IMR-90 (cell line): ENCODE measurements at regions not wholly inside any gene's neighbourhood (a gene's known extent, or its start where the extent isn't known, plus 50 kb on each side); places are given as distances from the start of the nearest gene placed in this dataset.

ENCODE experiments used
- ATAC-seq: fragments of 200-7000 bp; cut with Tn5 transposase; 2 replicates; pipeline ENCODE4 v1.9.1; 2020; ENCODE audit warnings: low read depth, mild to moderate bottlenecking, moderate library complexity
- BruUV-seq: library from RNA; stranded (reverse); fragments of 400-500 nt; replicated peaks from 2 replicates; lab custom pipeline; 2021; lab: Mats Ljungman, UMichigan
- CTCF ChIA-PET: fragments of 300-600 bp; formaldehyde crosslinking; extraction: SDS; loops from one replicate; lab custom pipeline; 2021; ENCODE audit warnings: antibody characterized with exemption; lab: Yijun Ruan, JAX
- POLR2A ChIA-PET: fragments of 300-600 bp; sonication (Branson Sonifier 250); formaldehyde crosslinking; loops from one replicate; lab custom pipeline; 2022; ENCODE audit warnings: antibody characterized with exemption; ENCODE audit not compliant: unreplicated experiment; lab: Charles Lee
- DNase-seq: peaks from one replicate; pipeline ENCODE4 v3.0.0; 2013
- H2AFZ ChIP-seq: replicated peaks from 2 replicates; pipeline ENCODE3; 2013; ENCODE audit warnings: low read length, mild to moderate bottlenecking; ENCODE audit not compliant: poor library complexity
- H2AK5ac ChIP-seq: 2 replicates; pipeline ENCODE4 v1.6.1; 2013; ENCODE audit warnings: low read depth, low read length, inconsistent platforms
- H2AK9ac ChIP-seq: replicated peaks from 2 replicates; pipeline ENCODE3; 2013; ENCODE audit warnings: mild to moderate bottlenecking, low read depth, low read length, moderate library complexity; ENCODE audit not compliant: poor library complexity
- H2BK120ac ChIP-seq: 2 replicates; pipeline ENCODE4 v1.6.1; 2013; ENCODE audit warnings: low read depth, low read length, inconsistent platforms
- H2BK15ac ChIP-seq: 3 replicates; pipeline ENCODE4 v1.6.1; 2013; ENCODE audit warnings: low read depth, low read length, inconsistent platforms
- H2BK20ac ChIP-seq: 2 replicates; pipeline ENCODE4 v1.6.1; 2013; ENCODE audit warnings: low read depth, mild to moderate bottlenecking, inconsistent platforms, low read length, moderate library complexity
- H2BK5ac ChIP-seq: 2 replicates; pipeline ENCODE4 v1.6.1; 2013; ENCODE audit warnings: mild to moderate bottlenecking, low read depth, low read length, inconsistent platforms; ENCODE audit not compliant: poor library complexity, severe bottlenecking
- H3K14ac ChIP-seq: replicated peaks from 2 replicates; pipeline ENCODE4 v1.6.1; 2013; ENCODE audit warnings: low read depth, low read length, inconsistent platforms
- H3K18ac ChIP-seq: 2 replicates; pipeline ENCODE4 v1.6.1; 2013; ENCODE audit warnings: low read depth, low read length, control low read depth
- H3K23ac ChIP-seq: 2 replicates; pipeline ENCODE4 v1.6.1; 2013; ENCODE audit warnings: low read depth, low read length, inconsistent platforms
- H3K27ac ChIP-seq: 2 replicates; pipeline ENCODE4 v1.5.1; 2013; ENCODE audit warnings: mild to moderate bottlenecking, control low read depth, low read length; ENCODE audit not compliant: insufficient read depth
- H3K27me3 ChIP-seq: 2 replicates; pipeline ENCODE4 v1.6.1; 2013; ENCODE audit warnings: low read length; ENCODE audit not compliant: control insufficient read depth, insufficient read depth
- H3K36me3 ChIP-seq: 2 replicates; pipeline ENCODE4 v1.6.1; 2013; ENCODE audit warnings: low read length, mixed read lengths; ENCODE audit not compliant: control insufficient read depth, insufficient read depth
- H3K4ac ChIP-seq: 2 replicates; pipeline ENCODE4 v1.6.1; 2013; ENCODE audit warnings: low read depth, low read length, inconsistent platforms
- H3K4me1 ChIP-seq: 2 replicates; pipeline ENCODE4 v1.6.1; 2013; ENCODE audit warnings: low read length, mixed read lengths; ENCODE audit not compliant: control insufficient read depth, insufficient read depth
- H3K4me2 ChIP-seq: 2 replicates; pipeline ENCODE4 v1.6.1; 2013; ENCODE audit warnings: low read depth, mild to moderate bottlenecking, control low read depth, low read length, moderate library complexity
- H3K4me3 ChIP-seq: 2 replicates; pipeline ENCODE4 v1.5.1; 2013; ENCODE audit warnings: low read depth, mild to moderate bottlenecking, control low read depth, low read length, moderate library complexity; ENCODE audit not compliant: insufficient read depth
- H3K56ac ChIP-seq: 2 replicates; pipeline ENCODE4 v1.6.1; 2013; ENCODE audit warnings: low read length, inconsistent platforms; ENCODE audit not compliant: insufficient read depth; ENCODE audit errors: extremely low read depth
- H3K79me1 ChIP-seq, 2 experiments: 2 replicates each; pipeline ENCODE4 v1.6.1; 2013; ENCODE audit warnings: low read length in 2 of 2, inconsistent platforms in 1 of 2, low read depth in 1 of 2
- H3K9ac ChIP-seq: 2 replicates; pipeline ENCODE4 v1.6.1; 2013; ENCODE audit warnings: low read depth, low read length, control low read depth
- H3K9me1 ChIP-seq: 2 replicates; pipeline ENCODE4 v1.6.1; 2013; ENCODE audit warnings: low read length, inconsistent platforms; ENCODE audit not compliant: insufficient read depth
- H3K9me3 ChIP-seq: 2 replicates; pipeline ENCODE4 v1.6.1; 2013; ENCODE audit warnings: low read length; ENCODE audit not compliant: control insufficient read depth, insufficient read depth
- H4K20me1 ChIP-seq: 2 replicates; pipeline ENCODE4 v1.6.1; 2013; ENCODE audit warnings: low read length, inconsistent platforms; ENCODE audit not compliant: insufficient read depth
- H4K5ac ChIP-seq: 2 replicates; pipeline ENCODE4 v1.6.1; 2013; ENCODE audit warnings: mild to moderate bottlenecking, low read depth, low read length, control low read depth
- H4K8ac ChIP-seq, 2 experiments: 2 replicates each; pipeline ENCODE4 v1.6.1; 2013; ENCODE audit warnings: low read depth in 2 of 2, low read length in 2 of 2, control low read depth in 1 of 2, inconsistent platforms in 1 of 2
- H4K91ac ChIP-seq: 2 replicates; pipeline ENCODE4 v1.6.1; 2013; ENCODE audit warnings: low read depth, low read length, inconsistent platforms; ENCODE audit not compliant: insufficient read depth
- BHLHE40 ChIP-seq: fragments of 150-350 bp; IDR thresholded peaks from 2 replicates; pipeline ENCODE4 v1.6.1; 2016; ENCODE audit warnings: mild to moderate bottlenecking, low read depth, low read length
- CEBPB ChIP-seq: IDR thresholded peaks from 2 replicates; pipeline ENCODE4 v1.6.1; 2012; ENCODE audit warnings: low read depth, low read length, improper control_type of control experiment
- CHD1 ChIP-seq: IDR thresholded peaks from 2 replicates; pipeline ENCODE4 v1.6.1; 2012; ENCODE audit warnings: low read depth, low read length, improper control_type of control experiment
- FOS ChIP-seq: fragments of 150-350 bp; IDR thresholded peaks from 2 replicates; pipeline ENCODE4 v1.6.1; 2016; ENCODE audit warnings: low read depth, low read length
- MAFK ChIP-seq: IDR thresholded peaks from 2 replicates; pipeline ENCODE4 v1.6.1; 2012; ENCODE audit warnings: low read depth, low read length, improper control_type of control experiment
- MAZ ChIP-seq: IDR thresholded peaks from 2 replicates; pipeline ENCODE4 v1.6.1; 2012; ENCODE audit warnings: low read depth, mild to moderate bottlenecking, low read length, improper control_type of control experiment, moderate library complexity, borderline replicate concordance
- MXI1 ChIP-seq: IDR thresholded peaks from 2 replicates; pipeline ENCODE4 v1.6.1; 2012; ENCODE audit warnings: low read depth, mild to moderate bottlenecking, low read length, moderate library complexity, borderline replicate concordance
- POLR2A ChIP-seq: IDR thresholded peaks from 2 replicates; pipeline ENCODE4 v1.6.1; 2012; ENCODE audit warnings: mild to moderate bottlenecking, low read depth, low read length
- RAD21 ChIP-seq: IDR thresholded peaks from 2 replicates; pipeline ENCODE4 v1.6.1; 2012; ENCODE audit warnings: low read length, improper control_type of control experiment
- RCOR1 ChIP-seq: IDR thresholded peaks from 2 replicates; pipeline ENCODE4 v1.6.1; 2012; ENCODE audit warnings: mild to moderate bottlenecking, low read length, improper control_type of control experiment; ENCODE audit not compliant: insufficient replicate concordance
- RFX5 ChIP-seq: IDR thresholded peaks from 2 replicates; pipeline ENCODE4 v1.8.0; 2012; ENCODE audit warnings: low read depth, mild to moderate bottlenecking, low read length, moderate library complexity
- SMC3 ChIP-seq: fragments of 150-350 bp; IDR thresholded peaks from 2 replicates; pipeline ENCODE4 v1.6.1; 2016; ENCODE audit warnings: low read depth, mild to moderate bottlenecking, antibody characterized with exemption, low read length, moderate library complexity
- WGBS, 2 experiments: methylation state at CpG; one replicate each; pipeline versions ENCODE4 v1.1.5 to v1.1.7; 2013; ENCODE audit warnings: missing lambda C conversion rate in 2 of 2; ENCODE audit not compliant: insufficient read length in 1 of 2; ENCODE audit errors: extremely low coverage in 2 of 2; 5-methylcytosine and 5-hydroxymethylcytosine counted together
- dilution Hi-C: fragments of 300-500 bp; cut with HindIII; formaldehyde crosslinking; loops from one replicate; pipeline ENCODE4 v1.14.3; 2018; ENCODE audit warnings: low sequenced_read_pairs; ENCODE audit not compliant: unreplicated experiment
- in situ Hi-C: fragments of 300-500 bp; cut with MboI; formaldehyde crosslinking; loops from 3 replicates; pipeline ENCODE4 v1.14.3; 2019; ENCODE audit warnings: low sequenced_read_pairs, inconsistent platforms, mixed read lengths
- intact Hi-C: fragments of 100-400 bp; cut with micrococcal nuclease; formaldehyde crosslinking; loops from 2 replicates; pipeline ENCODE4 v1.10.0; 2022
- TF ChIP-seq, protein P1 (sequence below): conservative IDR thresholded peaks from 2 replicates; pipeline ENCODE4 v1.5.1; 2012; ENCODE audit warnings: mild to moderate bottlenecking, low read depth, low read length, improper control_type of control experiment
- TF ChIP-seq, protein P2 (sequence below): fragments of 150-350 bp; IDR thresholded peaks from 2 replicates; pipeline ENCODE4 v1.6.1; 2017; ENCODE audit warnings: mild to moderate bottlenecking, antibody characterized with exemption, low read length, low read depth

DNA sequence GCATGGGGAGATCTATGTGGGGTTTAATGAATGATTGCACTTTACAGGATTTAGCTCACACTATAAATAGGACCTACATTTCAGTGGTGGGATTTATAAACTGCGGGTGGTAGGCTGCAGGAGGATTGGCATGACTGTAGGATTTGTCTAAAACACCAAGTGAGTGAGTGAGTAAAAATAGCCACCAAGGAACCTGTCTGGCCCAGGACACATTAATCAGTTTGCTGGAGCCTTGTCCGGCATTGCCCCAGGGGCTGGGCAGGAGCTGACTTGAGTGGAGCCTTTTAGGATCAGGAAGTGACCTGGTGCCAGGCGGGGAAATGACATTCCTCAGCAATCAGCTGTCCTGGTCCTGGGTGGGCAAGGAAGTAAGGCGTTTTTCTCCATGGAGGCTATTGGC is 193.9 kb upstream of the ADRA1D start:
- H3K4me2 ChIP-seq: no peak overlapping the region
- DNase-seq: no peak
- no peak overlapping the region for H4K5ac ChIP-seq
- H3K4me3 ChIP-seq: no peak overlapping the region
- no peaks in the 10 kb centered on the region for H3K9me3 ChIP-seq
- H3K36me3 ChIP-seq: no peaks in the 10 kb centered on the region
- no peak overlapping the region for H3K18ac ChIP-seq
- no peak overlapping the region for H2AFZ ChIP-seq
- H3K27me3 ChIP-seq: no peaks in the 10 kb centered on the region
- no peak overlapping the region for H4K91ac ChIP-seq
- no peak overlapping the region for H3K23ac ChIP-seq
- ChIA-PET CTCF (no interaction called here), POLR2A (no interaction called here)
- H3K4ac ChIP-seq: no peak overlapping the region
- H3K9me1 ChIP-seq: peaks cover 3% of the 10 kb centered on the region; the same call in 1 of the 2 replicates
- 86% methylated on average over 1 of the region's 4 CpGs; no CpG with 5 or more reads in 1 of the 2 experiments for WGBS, 2 experiments
- H4K8ac ChIP-seq: no peak overlapping the region
- ATAC-seq: no peak
- peaks cover 8% of the 10 kb centered on the region for H3K4me1 ChIP-seq
- H3K56ac ChIP-seq: no peak overlapping the region
- in situ Hi-C loops (no loop called here), dilution Hi-C loops (no loop called here), intact Hi-C loops (no loop called here)
- H2BK15ac ChIP-seq: no peak overlapping the region
- TF ChIP-seq BHLHE40 (no peak), MAFK (no peak), FOS (no peak), POLR2A (no peak), CHD1 (no peak), CEBPB (no peak), RAD21 (no peak), MAZ (no peak), MXI1 (no peak), RCOR1 (no peak), SMC3 (no peak), RFX5 (no peak)
- TF ChIP-seq, protein P1, sequence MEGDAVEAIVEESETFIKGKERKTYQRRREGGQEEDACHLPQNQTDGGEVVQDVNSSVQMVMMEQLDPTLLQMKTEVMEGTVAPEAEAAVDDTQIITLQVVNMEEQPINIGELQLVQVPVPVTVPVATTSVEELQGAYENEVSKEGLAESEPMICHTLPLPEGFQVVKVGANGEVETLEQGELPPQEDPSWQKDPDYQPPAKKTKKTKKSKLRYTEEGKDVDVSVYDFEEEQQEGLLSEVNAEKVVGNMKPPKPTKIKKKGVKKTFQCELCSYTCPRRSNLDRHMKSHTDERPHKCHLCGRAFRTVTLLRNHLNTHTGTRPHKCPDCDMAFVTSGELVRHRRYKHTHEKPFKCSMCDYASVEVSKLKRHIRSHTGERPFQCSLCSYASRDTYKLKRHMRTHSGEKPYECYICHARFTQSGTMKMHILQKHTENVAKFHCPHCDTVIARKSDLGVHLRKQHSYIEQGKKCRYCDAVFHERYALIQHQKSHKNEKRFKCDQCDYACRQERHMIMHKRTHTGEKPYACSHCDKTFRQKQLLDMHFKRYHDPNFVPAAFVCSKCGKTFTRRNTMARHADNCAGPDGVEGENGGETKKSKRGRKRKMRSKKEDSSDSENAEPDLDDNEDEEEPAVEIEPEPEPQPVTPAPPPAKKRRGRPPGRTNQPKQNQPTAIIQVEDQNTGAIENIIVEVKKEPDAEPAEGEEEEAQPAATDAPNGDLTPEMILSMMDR: no peak
- TF ChIP-seq, protein P2, sequence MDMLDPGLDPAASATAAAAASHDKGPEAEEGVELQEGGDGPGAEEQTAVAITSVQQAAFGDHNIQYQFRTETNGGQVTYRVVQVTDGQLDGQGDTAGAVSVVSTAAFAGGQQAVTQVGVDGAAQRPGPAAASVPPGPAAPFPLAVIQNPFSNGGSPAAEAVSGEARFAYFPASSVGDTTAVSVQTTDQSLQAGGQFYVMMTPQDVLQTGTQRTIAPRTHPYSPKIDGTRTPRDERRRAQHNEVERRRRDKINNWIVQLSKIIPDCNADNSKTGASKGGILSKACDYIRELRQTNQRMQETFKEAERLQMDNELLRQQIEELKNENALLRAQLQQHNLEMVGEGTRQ: no peak
- no peaks in the 10 kb centered on the region for H3K79me1 ChIP-seq
- H2BK120ac ChIP-seq: no peak overlapping the region
- H3K27ac ChIP-seq: no peak overlapping the region
- no peak overlapping the region for H2AK5ac ChIP-seq
- H2AK9ac ChIP-seq: no peak overlapping the region
- H3K14ac ChIP-seq: no peak overlapping the region
- no peak overlapping the region for H3K9ac ChIP-seq
- no peaks in the 10 kb centered on the region for H4K20me1 ChIP-seq
- H2BK20ac ChIP-seq: no peak overlapping the region
- H2BK5ac ChIP-seq: no peak overlapping the region
- no TSS peak for BruUV-seq
